Loucy (cell line): ENCODE measurements at regions not wholly inside any gene's neighbourhood (a gene's known extent, or its start where the extent isn't known, plus 50 kb on each side); places are given as distances from the start of the nearest gene placed in this dataset.

Source experiments
- EZH2phosphoT487 ChIP-seq: fragments of 200-600 bp; IDR thresholded peaks from 2 replicates; pipeline ENCODE4 v1.6.1; 2018; ENCODE audit warnings: antibody characterized with exemption, mild to moderate bottlenecking, moderate library complexity, borderline replicate concordance
- TF ChIP-seq, protein P1 (sequence below): fragments of 200-600 bp; sonication (generic); conservative IDR thresholded peaks from 2 replicates; pipeline ENCODE4 v1.5.1; 2014; ENCODE audit warnings: mild to moderate bottlenecking, antibody characterized with exemption, low read length

DNA sequence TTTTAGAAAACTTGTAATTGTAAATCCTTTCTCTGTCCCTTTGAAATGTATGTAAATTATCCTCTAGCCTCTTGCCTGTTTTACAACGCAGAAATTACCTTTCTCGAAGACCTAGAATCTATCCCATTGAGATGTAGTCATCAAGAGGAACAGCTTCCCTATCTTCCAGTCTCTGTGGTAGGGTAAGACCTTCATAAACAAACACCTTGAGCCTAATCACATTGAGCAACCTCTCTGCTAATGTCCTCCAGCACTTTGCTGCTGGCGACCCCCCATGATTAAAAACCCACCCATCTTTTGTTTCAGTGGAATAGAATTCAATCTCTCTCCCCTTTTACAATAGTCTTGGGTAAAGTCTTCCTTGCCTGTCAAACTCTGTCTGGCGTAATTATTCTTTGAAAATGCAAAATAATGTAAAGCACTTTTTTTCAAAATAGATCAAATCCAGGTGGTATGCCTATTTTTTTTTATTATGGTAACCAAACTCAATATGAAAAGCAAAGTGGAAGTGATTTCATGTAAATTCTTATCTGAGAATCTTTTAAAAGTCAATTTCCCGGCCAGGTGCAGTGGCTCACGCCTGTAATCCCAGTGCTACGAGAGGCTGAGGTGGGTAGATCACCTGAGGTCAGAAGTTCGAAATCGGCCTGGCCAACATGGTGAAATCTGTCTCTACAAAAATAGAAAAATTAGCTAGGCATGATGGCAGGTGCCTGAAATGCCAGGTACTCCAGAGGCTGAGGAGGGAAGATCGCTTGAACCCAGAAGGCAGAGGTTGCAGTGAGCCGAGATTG lies 237.9 kb downstream of the GRXCR1 start:
- TF ChIP-seq, protein P1, sequence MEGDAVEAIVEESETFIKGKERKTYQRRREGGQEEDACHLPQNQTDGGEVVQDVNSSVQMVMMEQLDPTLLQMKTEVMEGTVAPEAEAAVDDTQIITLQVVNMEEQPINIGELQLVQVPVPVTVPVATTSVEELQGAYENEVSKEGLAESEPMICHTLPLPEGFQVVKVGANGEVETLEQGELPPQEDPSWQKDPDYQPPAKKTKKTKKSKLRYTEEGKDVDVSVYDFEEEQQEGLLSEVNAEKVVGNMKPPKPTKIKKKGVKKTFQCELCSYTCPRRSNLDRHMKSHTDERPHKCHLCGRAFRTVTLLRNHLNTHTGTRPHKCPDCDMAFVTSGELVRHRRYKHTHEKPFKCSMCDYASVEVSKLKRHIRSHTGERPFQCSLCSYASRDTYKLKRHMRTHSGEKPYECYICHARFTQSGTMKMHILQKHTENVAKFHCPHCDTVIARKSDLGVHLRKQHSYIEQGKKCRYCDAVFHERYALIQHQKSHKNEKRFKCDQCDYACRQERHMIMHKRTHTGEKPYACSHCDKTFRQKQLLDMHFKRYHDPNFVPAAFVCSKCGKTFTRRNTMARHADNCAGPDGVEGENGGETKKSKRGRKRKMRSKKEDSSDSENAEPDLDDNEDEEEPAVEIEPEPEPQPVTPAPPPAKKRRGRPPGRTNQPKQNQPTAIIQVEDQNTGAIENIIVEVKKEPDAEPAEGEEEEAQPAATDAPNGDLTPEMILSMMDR = no peak
- no peak for TF ChIP-seq EZH2phosphoT487
